Kidney capillary endothelial cell (primary cell): ENCODE measurements at regions not wholly inside any gene's neighbourhood (a gene's known extent, or its start where the extent isn't known, plus 50 kb on each side); places are given as distances from the start of the nearest gene placed in this dataset.
"Not testable (repeated sequence)": the region's sequence is repeated elsewhere in the genome, so short reads cannot be mapped to it uniquely, and the experiment has no call there.

Experiments
- DNase-seq: peaks from one replicate; pipeline ENCODE4 v3.0.0-alpha.2; 2018; ENCODE audit warnings: low spot score

GRCh38 chr5:96133341-96134079, 171.9 kb upstream of the ELL2 start:
- DNase-seq = no peak

- DNase-seq = no peak
These were observed 167.6 kb upstream of the ELL2 start for GRCh38 chr5:96129276-96129675.

- no peak for DNase-seq
These were observed 166.7 kb upstream of the ELL2 start for GRCh38 chr5:96128204-96128864.

- no peak for DNase-seq
These were observed 165.9 kb upstream of the ELL2 start for GRCh38 chr5:96127538-96127937.

- DNase-seq = no peak
These were observed 163.7 kb upstream of the ELL2 start for GRCh38 chr5:96125231-96125891.

GRCh38 chr5:96124589-96124988, 162.9 kb upstream of the ELL2 start:
- DNase-seq = no peak

- no peak for DNase-seq
These were observed 161.8 kb upstream of the ELL2 start for GRCh38 chr5:96123418-96123817.

- DNase-seq = no peak
These were observed 159.7 kb upstream of the ELL2 start for GRCh38 chr5:96121364-96121763.

- no peak for DNase-seq
These were observed 158.5 kb upstream of the ELL2 start for GRCh38 chr5:96120120-96120519.

- no peak for DNase-seq
These were observed 156.4 kb upstream of the ELL2 start for GRCh38 chr5:96117771-96118651.

- DNase-seq = no peak
These were observed 153.6 kb upstream of the ELL2 start for GRCh38 chr5:96115147-96115807.

GRCh38 chr5:96114736-96115135, 153.1 kb upstream of the ELL2 start:
- no peak for DNase-seq

GRCh38 chr5:96113170-96113939, 151.7 kb upstream of the ELL2 start:
- no peak for DNase-seq

GRCh38 chr5:96112703-96113102, 151.1 kb upstream of the ELL2 start:
- DNase-seq = no peak

GRCh38 chr5:96112123-96112670, 150.5 kb upstream of the ELL2 start:
- DNase-seq = no peak

- no peak for DNase-seq
These were observed 149.6 kb upstream of the ELL2 start for GRCh38 chr5:96111080-96111756.

GRCh38 chr5:96110300-96110699, 148.6 kb upstream of the ELL2 start:
- DNase-seq = no peak

GRCh38 chr5:96108629-96109028, 147.0 kb upstream of the ELL2 start:
- not testable (repeated sequence) for DNase-seq

- not testable (repeated sequence) for DNase-seq
These were observed 142.2 kb upstream of the ELL2 start for GRCh38 chr5:96103829-96104228.
